T-helper 17 cell (primary cell): ENCODE measurements at regions not wholly inside any gene's neighbourhood (a gene's known extent, or its start where the extent isn't known, plus 50 kb on each side); places are given as distances from the start of the nearest gene placed in this dataset.
A peak's percentile ranks its signal among the peaks of the same experiment; 100 is the strongest.

ENCODE experiments used
- ATAC-seq: fragments of 150-1000 bp; cut with Tn5 transposase; 2 replicates; pipeline ENCODE4 v1.10.0; 2021; ENCODE audit warnings: mild to moderate bottlenecking, moderate library complexity
- DNase-seq, 3 donors: peaks; one replicate each; pipeline versions ENCODE4 v3.0.0 to v3.0.0-alpha.2; 2020 to 2021
- H3K9me3 ChIP-seq: one replicate; pipeline ENCODE4 v1.7.0; 2013; ENCODE audit warnings: low read length, mild to moderate bottlenecking; ENCODE audit not compliant: control insufficient read depth, poor library complexity, severe bottlenecking
- H3K27ac Mint-ChIP-seq: one replicate; pipeline ENCODE4 v1.8.0; 2022; ENCODE audit warnings: mild to moderate bottlenecking, moderate library complexity, mixed read lengths
- H3K27me3 Mint-ChIP-seq: one replicate; pipeline ENCODE4 v1.8.0; 2022; ENCODE audit warnings: mixed read lengths
- H3K36me3 Mint-ChIP-seq: one replicate; pipeline ENCODE4 v1.8.0; 2022; ENCODE audit warnings: low read depth, mixed read lengths
- H3K4me1 Mint-ChIP-seq: one replicate; pipeline ENCODE4 v1.8.0; 2022; ENCODE audit warnings: mild to moderate bottlenecking, mixed read lengths
- H3K4me3 Mint-ChIP-seq: one replicate; pipeline ENCODE4 v1.8.0; 2022; ENCODE audit warnings: mild to moderate bottlenecking, moderate library complexity, mixed read lengths

GRCh38 chr12:90174198-90174510 is 465.5 kb upstream of the ATP2B1 start:
- DNase-seq, result no peak
- H3K27me3 Mint-ChIP-seq, result no peaks in the 10 kb centered on the region
- H3K4me3 Mint-ChIP-seq, result no peak overlapping the region
- H3K36me3 Mint-ChIP-seq, result no peaks in the 10 kb centered on the region
- H3K27ac Mint-ChIP-seq, result no peak overlapping the region
- no peak for ATAC-seq
- no peaks in the 10 kb centered on the region for H3K9me3 ChIP-seq
- H3K4me1 Mint-ChIP-seq, result no peaks in the 10 kb centered on the region

- no peaks in the 10 kb centered on the region for H3K9me3 ChIP-seq
- Mint-ChIP-seq H3K27me3 (no peaks in the 10 kb centered on the region), H3K27ac (no peak overlapping the region), H3K4me3 (peak overlapping the region; percentile 3), H3K4me1 (no peaks in the 10 kb centered on the region), H3K36me3 (no peaks in the 10 kb centered on the region)
- ATAC-seq (no peak), DNase-seq (no peak)
Observed at GRCh38 chr12:90173499-90174197, 465.0 kb upstream of the ATP2B1 start.

- ATAC-seq (no peak), DNase-seq (no peak)
- Mint-ChIP-seq H3K27ac (no peak overlapping the region), H3K27me3 (no peaks in the 10 kb centered on the region), H3K4me1 (no peaks in the 10 kb centered on the region), H3K36me3 (no peaks in the 10 kb centered on the region), H3K4me3 (no peak overlapping the region)
- no peaks in the 10 kb centered on the region for H3K9me3 ChIP-seq
Observed at GRCh38 chr12:90172524-90172923, 463.9 kb upstream of the ATP2B1 start.

- no peaks in the 10 kb centered on the region for H3K9me3 ChIP-seq
- H3K36me3 Mint-ChIP-seq, result no peaks in the 10 kb centered on the region
- no peaks in the 10 kb centered on the region for H3K27me3 Mint-ChIP-seq
- H3K4me1 Mint-ChIP-seq, result no peaks in the 10 kb centered on the region
- DNase-seq, result no peak
- H3K4me3 Mint-ChIP-seq, result no peak overlapping the region
- no peak overlapping the region for H3K27ac Mint-ChIP-seq
- no peak for ATAC-seq
Observed at GRCh38 chr12:90170740-90171139, 462.1 kb upstream of the ATP2B1 start.

DNA sequence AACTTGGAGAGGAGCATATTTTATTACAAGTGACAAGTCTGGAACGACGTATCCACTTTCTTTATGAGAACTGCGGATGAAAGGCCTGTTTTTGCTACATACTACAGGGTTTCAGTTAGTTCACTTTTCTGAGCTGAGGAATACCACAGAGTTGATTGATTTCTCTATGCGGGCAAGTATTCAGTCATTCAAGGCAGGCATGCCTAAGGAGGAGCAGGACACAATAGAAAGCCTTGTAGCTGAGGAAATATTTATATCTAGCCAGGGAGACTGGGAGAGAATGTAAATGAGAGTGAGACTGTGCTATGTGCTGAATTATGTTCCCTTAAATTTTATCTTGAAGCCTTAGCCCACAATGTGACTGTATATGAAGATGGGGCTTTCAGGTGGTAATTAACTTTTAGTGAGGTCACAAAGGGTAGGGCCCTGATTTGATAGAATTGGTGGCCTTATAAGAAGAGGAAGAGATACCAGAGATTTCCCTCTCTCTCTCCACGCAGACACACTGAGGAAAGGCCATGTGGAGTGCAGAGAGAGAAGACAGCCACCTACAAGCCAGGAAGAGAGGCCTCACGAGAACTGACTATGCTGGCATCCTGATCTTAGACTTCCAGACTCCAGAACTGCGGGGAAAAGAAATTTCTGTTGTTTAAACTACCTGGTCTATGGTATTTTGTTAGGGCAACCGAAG is 459.0 kb upstream of the ATP2B1 start:
- Mint-ChIP-seq H3K27me3 (no peaks in the 10 kb centered on the region), H3K4me1 (peaks cover 2% of the 10 kb centered on the region), H3K4me3 (no peak overlapping the region), H3K36me3 (no peaks in the 10 kb centered on the region), H3K27ac (peak overlapping the region; percentile 1)
- ATAC-seq, result no peak
- no peaks in the 10 kb centered on the region for H3K9me3 ChIP-seq
- no peak for DNase-seq

GRCh38 chr12:90166671-90167070 is 458.0 kb upstream of the ATP2B1 start:
- ATAC-seq, result no peak
- DNase-seq, result no peak

GRCh38 chr12:90166012-90166411 is 457.4 kb upstream of the ATP2B1 start:
- no peaks in the 10 kb centered on the region for H3K27me3 Mint-ChIP-seq
- H3K4me3 Mint-ChIP-seq, result no peak overlapping the region
- no peak for DNase-seq
- no peaks in the 10 kb centered on the region for H3K9me3 ChIP-seq
- H3K4me1 Mint-ChIP-seq, result peaks cover 2% of the 10 kb centered on the region
- ATAC-seq, result no peak
- no peaks in the 10 kb centered on the region for H3K36me3 Mint-ChIP-seq
- H3K27ac Mint-ChIP-seq, result no peak overlapping the region

More at GRCh38 chr12:90166671-90167070, 458.0 kb upstream of the ATP2B1 start:
- peaks cover 2% of the 10 kb centered on the region for H3K4me1 Mint-ChIP-seq
- no peak overlapping the region for H3K4me3 Mint-ChIP-seq
- H3K36me3 Mint-ChIP-seq, result no peaks in the 10 kb centered on the region
- no peaks in the 10 kb centered on the region for H3K9me3 ChIP-seq
- H3K27ac Mint-ChIP-seq, result no peak overlapping the region
- no peaks in the 10 kb centered on the region for H3K27me3 Mint-ChIP-seq

DNA sequence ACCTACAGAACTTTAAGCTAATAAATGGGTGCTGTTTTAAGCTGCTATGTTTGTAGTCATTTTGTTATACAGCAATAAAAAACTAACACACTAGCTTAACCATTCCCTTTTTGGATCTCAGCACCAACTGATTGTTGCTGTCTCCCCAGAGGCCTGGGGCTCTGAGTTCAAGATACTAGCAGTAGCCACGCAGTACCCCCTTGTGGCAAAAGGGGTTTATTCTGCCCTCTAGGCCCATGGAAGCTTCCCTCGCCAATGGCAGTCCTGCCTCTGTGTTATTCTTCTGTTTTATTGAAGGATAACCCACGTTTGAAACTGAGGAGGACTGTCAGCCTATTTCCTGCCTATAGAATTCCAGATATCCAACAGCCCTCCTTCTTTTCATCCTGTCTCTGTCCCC is 455.3 kb upstream of the ATP2B1 start:
- Mint-ChIP-seq H3K27me3 (peaks cover 5% of the 10 kb centered on the region), H3K36me3 (no peaks in the 10 kb centered on the region), H3K4me1 (peaks cover 2% of the 10 kb centered on the region), H3K27ac (no peak overlapping the region), H3K4me3 (no peak overlapping the region)
- H3K9me3 ChIP-seq, result no peaks in the 10 kb centered on the region
- DNase-seq, result no peak
- no peak for ATAC-seq

DNA sequence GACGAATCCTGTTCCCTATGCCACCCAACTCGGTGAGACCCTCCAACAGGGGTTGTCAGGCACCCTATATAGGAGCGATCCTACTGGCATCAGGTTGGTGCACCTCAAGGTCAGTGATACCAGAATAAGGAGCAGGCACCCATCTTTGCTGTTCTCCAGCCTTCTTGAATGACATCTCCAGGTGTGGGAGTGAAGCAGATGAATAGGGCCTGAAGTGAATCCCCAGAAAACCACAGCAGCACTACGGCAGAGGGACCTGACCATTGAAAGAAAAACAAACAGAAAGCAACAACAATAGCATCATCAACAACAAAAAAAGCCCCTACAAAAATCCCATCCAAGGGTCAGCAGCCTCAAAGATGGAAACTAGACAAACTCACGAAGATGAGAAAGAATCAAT is 445.2 kb upstream of the ATP2B1 start:
- Mint-ChIP-seq H3K27me3 (no peaks in the 10 kb centered on the region), H3K4me1 (peaks cover 4% of the 10 kb centered on the region), H3K4me3 (no peak overlapping the region), H3K27ac (no peak overlapping the region), H3K36me3 (no peaks in the 10 kb centered on the region)
- DNase-seq, result no peak
- ATAC-seq, result no peak
- no peaks in the 10 kb centered on the region for H3K9me3 ChIP-seq

DNA sequence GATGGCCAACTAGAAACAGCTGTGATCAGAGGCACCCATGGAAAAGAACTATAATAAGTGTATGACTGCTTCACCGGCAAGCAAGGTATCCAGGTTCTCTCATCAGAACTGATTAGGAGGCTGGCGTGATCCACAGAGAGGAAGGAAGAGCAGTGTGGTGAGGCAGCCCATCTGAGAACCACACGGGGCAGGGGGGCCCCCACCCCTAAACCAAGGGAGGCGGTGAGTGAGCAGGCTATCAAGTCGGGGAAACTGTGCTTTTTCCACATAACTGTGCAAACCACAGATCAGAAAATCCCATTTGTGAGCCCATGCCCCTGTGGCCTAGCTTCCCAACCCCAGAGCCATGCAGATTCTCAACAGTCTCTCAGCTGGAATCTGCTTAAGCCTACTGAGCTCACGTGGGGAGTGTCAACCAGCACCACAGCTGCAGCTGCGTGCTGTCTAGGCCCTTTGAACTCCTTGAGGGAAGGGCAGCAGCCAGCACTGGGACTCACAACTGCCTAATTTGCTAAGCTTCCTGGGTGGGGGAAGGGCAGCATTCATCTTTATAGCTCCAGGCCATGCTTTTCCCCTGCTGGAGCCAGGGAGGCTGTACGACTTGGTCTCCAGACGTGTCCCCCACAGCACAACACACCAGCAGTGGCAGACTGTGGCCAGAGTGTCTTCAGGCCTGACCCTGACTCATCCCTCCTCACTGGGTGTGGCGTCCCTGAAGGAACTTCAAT is 444.4 kb upstream of the ATP2B1 start:
- Mint-ChIP-seq H3K36me3 (no peaks in the 10 kb centered on the region), H3K27me3 (no peaks in the 10 kb centered on the region), H3K27ac (no peak overlapping the region), H3K4me1 (peaks cover 4% of the 10 kb centered on the region), H3K4me3 (no peak overlapping the region)
- no peak for DNase-seq
- H3K9me3 ChIP-seq, result no peaks in the 10 kb centered on the region
- no peak for ATAC-seq

DNA sequence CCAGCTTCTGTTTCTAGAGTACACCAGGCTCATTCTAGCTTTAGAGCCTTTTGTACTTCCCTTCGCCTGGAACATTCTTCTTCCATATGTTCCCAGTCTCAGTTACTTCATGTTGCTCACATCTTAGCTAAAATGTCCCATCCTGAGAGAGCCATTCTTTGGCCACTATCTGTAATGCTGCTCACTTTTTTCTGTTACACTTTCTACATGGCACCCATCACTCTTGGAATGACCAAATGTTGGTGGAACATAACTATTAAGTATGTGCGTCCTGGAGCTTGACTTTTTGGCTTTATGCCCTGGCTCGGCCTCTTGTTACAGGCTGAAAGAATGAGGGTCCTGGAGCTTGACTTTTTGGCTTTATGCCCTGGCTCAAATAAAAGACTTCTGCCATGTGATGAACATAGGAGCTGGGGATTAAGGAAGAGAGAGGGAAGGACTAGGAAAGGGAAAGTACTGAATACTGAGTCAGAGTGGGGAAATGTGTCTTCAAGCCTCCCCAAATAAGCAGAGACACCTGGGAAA is 442.9 kb upstream of the ATP2B1 start:
- H3K4me1 Mint-ChIP-seq, result peaks cover 4% of the 10 kb centered on the region
- peaks cover 2% of the 10 kb centered on the region for H3K36me3 Mint-ChIP-seq
- no peak overlapping the region for H3K4me3 Mint-ChIP-seq
- H3K27me3 Mint-ChIP-seq, result no peaks in the 10 kb centered on the region
- ATAC-seq (no peak), DNase-seq (no peak)
- H3K27ac Mint-ChIP-seq, result no peak overlapping the region
- no peaks in the 10 kb centered on the region for H3K9me3 ChIP-seq

GRCh38 chr12:90149453-90149852 is 440.8 kb upstream of the ATP2B1 start:
- ATAC-seq (no peak), DNase-seq (no peak)
- H3K4me3 Mint-ChIP-seq, result no peak overlapping the region
- H3K27me3 Mint-ChIP-seq, result no peaks in the 10 kb centered on the region
- H3K4me1 Mint-ChIP-seq, result peaks cover 4% of the 10 kb centered on the region
- H3K36me3 Mint-ChIP-seq, result peaks cover 2% of the 10 kb centered on the region
- no peaks in the 10 kb centered on the region for H3K9me3 ChIP-seq
- no peak overlapping the region for H3K27ac Mint-ChIP-seq

GRCh38 chr12:90129366-90130030 is 420.9 kb upstream of the ATP2B1 start:
- DNase-seq (no peak), ATAC-seq (no peak)
- peaks cover 6% of the 10 kb centered on the region for H3K36me3 Mint-ChIP-seq
- H3K27me3 Mint-ChIP-seq, result peaks cover 9% of the 10 kb centered on the region
- no peak overlapping the region for H3K27ac Mint-ChIP-seq
- no peaks in the 10 kb centered on the region for H3K9me3 ChIP-seq
- H3K4me1 Mint-ChIP-seq, result no peaks in the 10 kb centered on the region
- H3K4me3 Mint-ChIP-seq, result no peak overlapping the region
